SKM-1 treated with dmso at 0.1 percent for 144 hours (cell line): ENCODE measurements at regions not wholly inside any gene's neighbourhood (a gene's known extent, or its start where the extent isn't known, plus 50 kb on each side); places are given as distances from the start of the nearest gene placed in this dataset.

Experiments used
- DNase-seq: peaks from one replicate; lab custom pipeline; 2025; ENCODE audit not compliant: unreplicated experiment; lab: John Stamatoyannopoulos, UW

DNA sequence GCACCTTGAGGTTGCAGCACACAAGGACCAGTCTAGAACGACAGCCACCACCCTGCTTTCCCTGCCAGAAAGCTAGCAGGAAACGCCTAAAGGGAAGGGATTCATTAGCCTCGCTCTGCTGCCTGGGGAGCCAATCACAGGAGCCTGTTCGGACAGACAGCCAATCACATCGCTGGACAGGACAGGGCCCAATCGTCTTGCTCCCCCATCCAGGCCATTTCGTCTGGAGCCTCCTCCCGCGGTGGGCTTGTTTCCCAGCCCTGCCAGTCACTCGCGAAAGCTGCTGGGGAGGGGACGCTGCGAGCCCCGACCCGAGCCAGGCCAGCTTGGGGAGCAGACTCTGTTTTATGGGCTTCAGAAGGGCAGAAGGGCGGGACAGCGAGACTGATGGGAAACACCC lies 79.8 kb upstream of the NCAM1 start:
- no peak for DNase-seq

- no peak for DNase-seq
These were observed 78.5 kb upstream of the NCAM1 start for GRCh38 chr11:112882494-112883381.

DNA sequence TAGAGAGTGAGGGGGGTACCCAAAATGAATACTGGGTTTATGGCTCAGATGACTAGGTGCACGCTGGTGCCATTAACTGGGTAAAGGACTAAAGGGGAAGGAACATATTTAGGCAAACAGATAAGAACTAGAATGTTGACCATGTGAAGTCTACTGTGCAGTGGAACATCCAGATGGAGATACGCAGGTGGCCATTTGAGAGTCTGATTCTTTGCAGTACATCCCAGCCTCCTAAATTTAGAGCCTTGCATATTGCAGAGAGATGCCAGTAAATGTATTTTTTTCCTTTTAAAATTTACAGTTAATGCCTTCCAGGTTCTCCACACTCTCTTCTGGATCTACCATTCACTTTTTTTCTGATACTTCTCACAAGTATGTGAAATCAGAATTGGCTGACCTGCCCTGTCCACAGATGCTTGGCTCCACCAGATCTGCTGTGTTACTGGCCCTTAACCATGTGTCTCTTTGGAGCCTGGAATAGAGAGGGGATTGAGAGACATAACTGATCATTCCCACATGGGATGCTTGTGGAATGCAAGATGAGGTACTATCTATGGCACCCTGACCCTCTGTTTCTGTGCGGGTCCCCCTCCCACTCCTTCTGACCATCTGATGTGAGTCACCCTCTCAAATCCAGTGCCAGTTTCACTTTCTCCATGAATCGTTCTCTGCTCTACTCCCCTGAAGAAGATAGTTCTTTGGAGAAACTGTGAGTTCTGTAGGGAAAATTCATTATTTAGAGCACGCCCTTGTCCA lies 77.0 kb upstream of the NCAM1 start:
- DNase-seq, result no peak

DNA sequence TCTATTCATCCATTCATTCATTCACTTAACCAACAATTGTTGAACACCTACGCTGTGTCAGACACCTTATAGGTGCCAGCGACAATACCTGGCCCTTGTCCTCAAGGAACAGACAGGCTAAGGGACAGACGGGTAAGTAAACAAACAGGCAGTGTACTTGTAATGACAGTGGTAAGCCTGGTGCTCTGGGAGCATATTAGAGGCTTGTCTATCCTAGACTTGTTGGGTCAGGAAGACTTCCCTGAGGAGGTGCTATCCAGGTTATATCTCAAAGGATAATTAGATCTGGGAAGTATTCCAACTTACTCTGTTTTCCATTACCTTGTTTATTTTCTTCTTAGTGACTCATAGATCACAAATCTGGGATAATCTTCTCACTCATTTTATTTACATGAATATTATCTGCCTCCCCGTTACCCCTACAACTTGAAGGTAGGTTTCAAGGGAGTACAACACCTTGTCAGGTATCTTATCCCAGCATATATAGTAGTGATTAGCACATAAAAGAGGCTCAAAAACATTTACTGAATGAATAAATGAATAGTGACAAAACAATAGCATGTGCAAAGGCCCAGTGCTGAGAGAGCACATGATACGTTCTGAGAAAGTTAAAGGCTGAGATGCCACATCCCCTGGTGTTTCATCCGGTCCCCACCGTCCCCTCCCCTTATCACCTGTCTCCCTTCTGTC lies 75.3 kb upstream of the NCAM1 start:
- no peak for DNase-seq

DNA sequence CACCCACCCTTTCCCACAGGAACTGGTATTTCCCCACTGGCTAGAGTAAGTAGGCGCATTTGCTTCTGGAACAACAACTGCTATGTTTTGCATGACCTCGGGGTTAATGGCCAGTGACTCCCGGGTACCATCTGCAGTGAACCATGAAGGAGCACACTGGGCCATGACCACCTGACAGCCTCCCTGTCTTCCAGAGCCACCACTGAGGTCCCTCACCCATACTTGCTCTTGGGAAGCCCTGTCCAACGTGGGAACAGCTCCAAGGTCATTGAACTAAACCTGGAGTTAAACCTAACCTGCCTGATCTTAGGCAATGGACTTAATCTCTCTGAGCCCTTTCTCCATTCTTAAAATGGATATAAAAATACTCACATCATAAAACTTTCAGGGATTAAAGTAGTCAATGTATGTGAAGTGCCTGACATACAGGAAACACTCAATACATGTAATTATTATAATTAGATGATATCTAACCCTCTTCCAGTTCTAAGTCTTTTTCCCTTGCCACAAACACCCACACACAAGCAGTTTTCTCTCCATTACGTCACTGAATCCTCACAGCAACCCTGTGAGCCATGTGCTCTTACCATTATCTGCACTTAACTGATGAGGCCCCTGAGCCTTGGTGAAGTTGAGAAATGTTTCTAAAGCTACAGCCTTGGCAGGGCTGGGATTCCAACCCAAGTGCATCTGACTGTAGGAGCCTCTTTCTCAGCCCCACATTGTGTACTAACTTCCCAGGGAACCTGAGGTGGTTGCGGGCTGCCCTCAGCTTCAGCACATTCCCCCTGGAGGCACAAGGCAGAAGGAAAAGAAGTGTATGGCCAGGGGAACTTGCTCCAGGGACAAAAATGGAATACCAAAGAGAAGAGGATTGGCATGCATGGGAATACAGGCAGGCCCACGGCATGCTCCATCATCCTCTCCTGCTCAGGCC lies 74.5 kb upstream of the NCAM1 start:
- no peak for DNase-seq

GRCh38 chr11:112889446-112889845 lies 71.8 kb upstream of the NCAM1 start:
- DNase-seq, result no peak

DNA sequence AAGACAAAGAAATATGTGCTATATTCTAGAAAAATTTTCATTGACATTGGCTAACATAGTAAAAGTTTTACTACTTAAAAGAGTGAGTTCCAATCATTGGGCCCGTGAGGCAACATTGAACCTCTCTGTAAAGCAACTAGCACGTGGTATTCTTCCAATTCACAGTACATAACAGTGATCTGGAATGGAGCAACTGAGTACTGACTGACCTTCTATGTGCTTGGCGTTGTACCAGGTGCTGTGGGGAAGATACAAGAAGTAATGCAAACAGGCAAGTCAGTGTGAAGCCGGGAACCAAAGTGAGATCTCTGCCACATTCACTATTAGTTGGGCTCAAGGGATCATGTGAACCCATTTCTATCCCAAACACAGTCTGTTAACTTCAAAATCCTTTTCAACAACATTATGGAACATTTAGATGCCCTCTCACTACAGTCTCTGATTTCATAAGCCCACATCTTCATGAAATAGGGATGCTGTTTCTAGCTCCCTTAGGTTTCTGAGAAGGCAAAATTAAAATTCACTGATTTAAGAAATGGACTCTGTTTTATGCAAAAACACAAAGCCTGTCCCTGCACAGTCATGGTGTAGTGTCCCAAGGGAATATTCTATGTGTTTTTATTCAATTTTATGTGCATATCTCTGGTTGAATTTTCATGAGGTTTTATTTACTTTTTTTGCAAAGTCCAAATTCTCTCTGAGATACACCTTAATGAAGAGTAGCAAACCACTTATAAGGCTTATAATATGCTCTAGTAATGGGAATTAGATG lies 61.8 kb upstream of the NCAM1 start:
- DNase-seq, result no peak

- DNase-seq, result no peak
These were observed 59.3 kb upstream of the NCAM1 start for GRCh38 chr11:112901924-112902323.

- DNase-seq, result no peak
These were observed 58.7 kb upstream of the NCAM1 start for GRCh38 chr11:112902361-112903011.

DNA sequence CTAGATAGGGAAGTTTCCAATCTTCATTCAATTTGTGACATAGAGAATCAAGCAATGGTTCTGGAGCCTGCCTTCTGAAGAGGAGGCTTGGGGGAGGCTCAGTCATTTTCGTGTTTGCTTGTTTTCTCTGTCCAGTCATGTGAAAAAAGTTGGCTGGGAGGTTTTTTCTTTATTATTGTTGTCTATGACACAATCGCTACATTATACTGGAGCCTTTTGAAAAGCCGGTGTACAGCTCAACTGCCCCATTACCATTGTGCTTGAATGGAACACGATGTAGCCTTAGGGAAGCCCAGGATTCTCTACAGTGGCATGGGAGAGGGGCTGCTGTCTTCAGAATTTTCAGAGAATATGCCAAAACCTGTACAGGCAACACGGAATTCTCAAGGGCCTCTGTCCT lies 57.9 kb upstream of the NCAM1 start:
- DNase-seq, result no peak

GRCh38 chr11:112911124-112911523 lies 50.1 kb upstream of the NCAM1 start:
- no peak for DNase-seq
